ENCODE measurements at regions not wholly inside any gene's neighbourhood (a gene's known extent, or its start where the extent isn't known, plus 50 kb on each side); places are given as distances from the start of the nearest gene placed in this dataset.
"Not testable (repeated sequence)": the region's sequence is repeated elsewhere in the genome, so short reads cannot be mapped to it uniquely, and the experiment has no call there.

GRCh38 chr11:134956450-134957210 lies 544.6 kb upstream of the B3GAT1 start:
- H3K4me3 ChIP-seq: no peak overlapping the region
- H3K9me3 ChIP-seq (replicated peaks in 1 of 3): no peaks in the 10 kb centered on the region
- H3K4me1 ChIP-seq (replicated peaks in 1 of 2): no peaks in the 10 kb centered on the region
- no peak for TF ChIP-seq CTCF (IDR thresholded peaks at IDR 0.05)
- TF ChIP-seq POLR2A (IDR thresholded peaks at IDR 0.05): no peak
- 80 to 89% (median 85%) methylated on average over 12 to 13 of the region's 13 CpGs for WGBS, 4 donors
- no peak overlapping the region for H3K27ac ChIP-seq
- no peaks in the 10 kb centered on the region for H3K36me3 ChIP-seq (replicated peaks in 1 of 2)
- intact Hi-C loops (cut with DNase I): no loop called here
- H3K27me3 ChIP-seq: no peaks in the 10 kb centered on the region
- DNase-seq: no peak

- 72 to 85% (median 79%) methylated on average over 4 of the region's 4 CpGs for WGBS, 4 donors
- H3K27me3 ChIP-seq; H3K4me1 ChIP-seq (replicated peaks in 1 of 2); H3K9me3 ChIP-seq (replicated peaks in 1 of 3); H3K4me3 ChIP-seq; intact Hi-C loops (cut with DNase I); H3K36me3 ChIP-seq (replicated peaks in 1 of 2); H3K27ac ChIP-seq; DNase-seq: not testable (repeated sequence)
These were observed 543.9 kb upstream of the B3GAT1 start for GRCh38 chr11:134955970-134956369.

- H3K4me3 ChIP-seq: no peak overlapping the region
- H3K27me3 ChIP-seq: no peaks in the 10 kb centered on the region
- no peaks in the 10 kb centered on the region for H3K36me3 ChIP-seq (replicated peaks in 1 of 2)
- TF ChIP-seq POLR2A (IDR thresholded peaks at IDR 0.05): no peak
- no peak for TF ChIP-seq CTCF (IDR thresholded peaks at IDR 0.05)
- DNase-seq: no peak
- no peaks in the 10 kb centered on the region for H3K9me3 ChIP-seq (replicated peaks in 1 of 3)
- H3K4me1 ChIP-seq (replicated peaks in 1 of 2): no peaks in the 10 kb centered on the region
- 88 to 92% (median 90%) methylated on average over 9 of the region's 9 CpGs for WGBS, 4 donors
- H3K27ac ChIP-seq: no peak overlapping the region
- intact Hi-C loops (cut with DNase I): no loop called here
These were observed 543.2 kb upstream of the B3GAT1 start for GRCh38 chr11:134955281-134955680.

GRCh38 chr11:134954456-134954855 lies 542.4 kb upstream of the B3GAT1 start:
- H3K4me3 ChIP-seq; H3K9me3 ChIP-seq (replicated peaks in 1 of 3); DNase-seq; H3K27me3 ChIP-seq; H3K27ac ChIP-seq; H3K36me3 ChIP-seq (replicated peaks in 1 of 2); intact Hi-C loops (cut with DNase I); H3K4me1 ChIP-seq (replicated peaks in 1 of 2): not testable (repeated sequence)
- WGBS, 4 donors: 78 to 85% (median 81%) methylated on average over 3 to 4 of the region's 4 CpGs

DNA sequence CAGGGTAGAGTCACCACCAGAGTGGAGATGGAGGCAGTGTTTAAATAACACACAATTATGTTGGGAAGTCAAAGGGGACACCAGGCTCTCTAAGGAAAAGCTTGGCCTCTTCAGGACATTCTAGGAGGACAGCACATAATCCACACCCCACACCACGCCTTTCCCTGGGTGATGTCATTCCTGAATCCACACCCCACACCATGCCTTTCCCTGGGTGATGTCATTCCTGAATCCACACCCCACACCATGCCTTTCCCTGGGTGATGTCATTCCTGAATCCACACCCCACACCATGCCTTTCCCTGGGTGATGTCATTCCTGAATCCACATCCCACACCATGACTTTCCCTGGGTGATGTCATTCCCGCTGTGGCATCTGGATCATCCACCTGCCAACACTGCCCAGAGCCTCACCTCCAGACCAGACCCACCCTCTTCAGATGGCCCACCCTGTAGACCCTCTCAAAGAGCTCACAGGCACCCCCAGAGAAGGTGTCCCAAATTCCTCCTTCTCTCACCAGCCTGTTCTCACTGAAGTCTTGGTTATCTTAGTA lies 541.5 kb upstream of the B3GAT1 start:
- H3K4me1 ChIP-seq (replicated peaks in 1 of 2); H3K9me3 ChIP-seq (replicated peaks in 1 of 3); DNase-seq; H3K4me3 ChIP-seq; intact Hi-C loops (cut with DNase I); H3K27me3 ChIP-seq; H3K36me3 ChIP-seq (replicated peaks in 1 of 2); H3K27ac ChIP-seq: not testable (repeated sequence)
- 70 to 89% (median 84%) methylated on average over 2 of the region's 2 CpGs for WGBS, 4 donors

GRCh38 chr11:134951305-134951700 lies 539.3 kb upstream of the B3GAT1 start:
- DNase-seq: no peak
- whole genome bisulfite sequencing, 4 donors: 44 to 55% (median 54%) methylated on average over 6 of the region's 6 CpGs

More at GRCh38 chr11:134951305-134951700, 539.3 kb upstream of the B3GAT1 start:
- Histone ChIP-seq H3K27ac (no peak overlapping the region), H3K36me3 (replicated peaks in 1 of 2) (no peaks in the 10 kb centered on the region), H3K4me3 (no peak overlapping the region), H3K4me1 (replicated peaks in 1 of 2) (no peaks in the 10 kb centered on the region), H3K9me3 (replicated peaks in 1 of 3) (no peaks in the 10 kb centered on the region), H3K27me3 (no peaks in the 10 kb centered on the region)
- TF ChIP-seq CTCF (IDR thresholded peaks at IDR 0.05) (no peak), POLR2A (IDR thresholded peaks at IDR 0.05) (no peak)
- intact Hi-C loops (cut with DNase I): no loop called here

All from adrenal gland (tissue), 9 donors.